ENCODE measurements at regions not wholly inside any gene's neighbourhood (a gene's known extent, or its start where the extent isn't known, plus 50 kb on each side); places are given as distances from the start of the nearest gene placed in this dataset.

GRCh38 chr16:9306753-9307152, 215.3 kb downstream of the HAPSTR1 start:
- no peak for TF ChIP-seq CTCF (IDR thresholded peaks at IDR 0.05; ENCODE audit: low read depth, low read length, missing input control)
- no peak for TF ChIP-seq GABPA (IDR thresholded peaks at IDR 0.05 in 1 of 2, conservative IDR thresholded peaks at IDR 0.05 in 1 of 2)
- TF ChIP-seq ATF3 (IDR thresholded peaks at IDR 0.05) = no peak
- no peak for TF ChIP-seq REST (IDR thresholded peaks at IDR 0.05)
- no peak for TF ChIP-seq RAD21 (IDR thresholded peaks at IDR 0.05)
- TF ChIP-seq SP1 (IDR thresholded peaks at IDR 0.05) = no peak
- no peak for TF ChIP-seq TAF1 (conservative IDR thresholded peaks at IDR 0.05)

Data from liver (tissue), 3 donors.